GM12892 (cell line): ENCODE measurements at regions not wholly inside any gene's neighbourhood (a gene's known extent, or its start where the extent isn't known, plus 50 kb on each side); places are given as distances from the start of the nearest gene placed in this dataset.

Source experiments
- POLR2A ChIP-seq: IDR thresholded peaks from 2 replicates; pipeline ENCODE4 v1.6.1; 2011; ENCODE audit warnings: low read depth, low read length, control low read depth
- TAF1 ChIP-seq: IDR thresholded peaks from 2 replicates; pipeline ENCODE4 v1.6.1; 2011; ENCODE audit warnings: low read depth, mild to moderate bottlenecking, control low read depth, low read length, borderline replicate concordance

DNA sequence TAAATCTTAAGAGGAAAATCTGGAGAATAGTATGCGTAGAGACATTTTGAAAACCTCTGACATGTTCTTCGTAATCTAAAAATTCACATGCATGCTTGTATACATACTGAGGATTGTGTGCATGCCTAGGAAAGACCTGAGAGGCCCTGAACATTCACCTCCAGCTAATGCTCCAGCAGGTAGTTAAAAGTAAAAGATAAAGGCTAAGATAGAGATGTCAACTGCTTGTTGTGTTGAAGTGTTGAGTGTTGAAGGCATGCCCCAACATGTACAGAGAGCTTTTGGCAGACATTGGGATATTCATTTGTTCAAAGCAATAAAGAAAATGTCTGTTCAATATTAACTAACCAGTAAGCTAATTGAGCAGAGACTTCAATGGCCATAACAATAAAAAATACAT, 118.6 kb upstream of the SYT1 start:
- TF ChIP-seq TAF1 (no peak), POLR2A (no peak)
